ENCODE measurements at regions not wholly inside any gene's neighbourhood (a gene's known extent, or its start where the extent isn't known, plus 50 kb on each side); places are given as distances from the start of the nearest gene placed in this dataset.

DNA sequence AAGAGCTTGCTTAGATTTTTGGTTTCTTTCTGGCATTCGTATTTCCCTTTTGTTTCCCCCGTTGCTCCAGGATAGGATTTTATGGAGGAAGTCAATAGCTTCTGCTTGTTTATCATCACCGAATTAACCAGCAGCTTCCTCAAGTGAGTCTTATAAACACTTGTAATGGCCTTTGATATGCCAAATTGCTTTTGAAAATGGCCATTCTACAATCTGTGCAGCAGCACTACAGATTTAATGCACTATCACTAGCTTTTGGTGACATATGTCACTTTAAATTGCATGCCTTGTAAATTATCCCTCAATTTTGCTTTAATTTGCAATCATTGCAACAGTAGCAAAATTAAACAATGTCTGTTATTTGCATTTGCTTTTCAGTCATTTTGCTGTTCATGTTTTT, 774.7 kb downstream of the METTL4 start:
- POLR2A ChIA-PET, result no interaction called here
- Mint-ChIP-seq H3K36me3 (ENCODE audit: insufficient read depth, unreplicated experiment) (no peaks in the 10 kb centered on the region), H3K9me3 (ENCODE audit: unreplicated experiment) (no peaks in the 10 kb centered on the region), H3K4me3 (ENCODE audit: unreplicated experiment) (no peak overlapping the region), H3K27me3 (ENCODE audit: insufficient read depth, unreplicated experiment) (peaks cover 6% of the 10 kb centered on the region), H3K27ac (ENCODE audit: unreplicated experiment) (no peak overlapping the region), H3K4me1 (ENCODE audit: low read depth, unreplicated experiment) (no peaks in the 10 kb centered on the region)
- Histone ChIP-seq H3K4me1 (no peaks in the 10 kb centered on the region), H3K4me3 (ENCODE audit: low read depth, low read length) (no peak overlapping the region), H3K9me3 (no peaks in the 10 kb centered on the region), H3K36me3 (ENCODE audit: control insufficient read depth, insufficient read depth, low read length) (no peaks in the 10 kb centered on the region), H3K27me3 (replicated peaks; ENCODE audit: control insufficient read depth, insufficient read depth, low read length) (no peaks in the 10 kb centered on the region; the same call in 1 of the 2 replicates)
- no peak for DNase-seq
- CTCF ChIA-PET, result no interaction called here
- intact Hi-C loops (cut with micrococcal nuclease; ENCODE audit: unreplicated experiment), result no loop called here
- BruUV-seq (replicated peaks), result no TSS peak
- TF ChIP-seq, protein P1, sequence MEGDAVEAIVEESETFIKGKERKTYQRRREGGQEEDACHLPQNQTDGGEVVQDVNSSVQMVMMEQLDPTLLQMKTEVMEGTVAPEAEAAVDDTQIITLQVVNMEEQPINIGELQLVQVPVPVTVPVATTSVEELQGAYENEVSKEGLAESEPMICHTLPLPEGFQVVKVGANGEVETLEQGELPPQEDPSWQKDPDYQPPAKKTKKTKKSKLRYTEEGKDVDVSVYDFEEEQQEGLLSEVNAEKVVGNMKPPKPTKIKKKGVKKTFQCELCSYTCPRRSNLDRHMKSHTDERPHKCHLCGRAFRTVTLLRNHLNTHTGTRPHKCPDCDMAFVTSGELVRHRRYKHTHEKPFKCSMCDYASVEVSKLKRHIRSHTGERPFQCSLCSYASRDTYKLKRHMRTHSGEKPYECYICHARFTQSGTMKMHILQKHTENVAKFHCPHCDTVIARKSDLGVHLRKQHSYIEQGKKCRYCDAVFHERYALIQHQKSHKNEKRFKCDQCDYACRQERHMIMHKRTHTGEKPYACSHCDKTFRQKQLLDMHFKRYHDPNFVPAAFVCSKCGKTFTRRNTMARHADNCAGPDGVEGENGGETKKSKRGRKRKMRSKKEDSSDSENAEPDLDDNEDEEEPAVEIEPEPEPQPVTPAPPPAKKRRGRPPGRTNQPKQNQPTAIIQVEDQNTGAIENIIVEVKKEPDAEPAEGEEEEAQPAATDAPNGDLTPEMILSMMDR (IDR thresholded peaks at IDR 0.05; ENCODE audit: insufficient read depth in 1 of 2, low read depth in 1 of 2, low read length in 1 of 2, severe bottlenecking in 1 of 2, unreplicated experiment in 1 of 2), result no peak

GRCh38 chr18:1797235-1797634, 774.1 kb downstream of the METTL4 start:
- intact Hi-C loops (cut with micrococcal nuclease; ENCODE audit: unreplicated experiment), result no loop called here
- Histone ChIP-seq H3K9me3 (no peaks in the 10 kb centered on the region), H3K4me1 (no peaks in the 10 kb centered on the region), H3K36me3 (ENCODE audit: control insufficient read depth, insufficient read depth, low read length) (no peaks in the 10 kb centered on the region), H3K4me3 (ENCODE audit: low read depth, low read length) (no peak overlapping the region), H3K27me3 (replicated peaks; ENCODE audit: control insufficient read depth, insufficient read depth, low read length) (no peaks in the 10 kb centered on the region; the same call in 1 of the 2 replicates)
- POLR2A ChIA-PET, result no interaction called here
- no TSS peak for BruUV-seq (replicated peaks)
- Mint-ChIP-seq H3K9me3 (ENCODE audit: unreplicated experiment) (no peaks in the 10 kb centered on the region), H3K4me1 (ENCODE audit: low read depth, unreplicated experiment) (no peaks in the 10 kb centered on the region), H3K36me3 (ENCODE audit: insufficient read depth, unreplicated experiment) (no peaks in the 10 kb centered on the region), H3K27ac (ENCODE audit: unreplicated experiment) (no peak overlapping the region), H3K27me3 (ENCODE audit: insufficient read depth, unreplicated experiment) (peaks cover 6% of the 10 kb centered on the region), H3K4me3 (ENCODE audit: unreplicated experiment) (no peak overlapping the region)
- DNase-seq, result no peak
- CTCF ChIA-PET, result no interaction called here
- TF ChIP-seq, protein P1 (IDR thresholded peaks at IDR 0.05; ENCODE audit: insufficient read depth in 1 of 2, low read depth in 1 of 2, low read length in 1 of 2, severe bottlenecking in 1 of 2, unreplicated experiment in 1 of 2), result no peak

GRCh38 chr18:1805521-1805920, 765.8 kb downstream of the METTL4 start:
- no peaks in the 10 kb centered on the region for H3K36me3 ChIP-seq (ENCODE audit: control insufficient read depth, insufficient read depth, low read length)
- Mint-ChIP-seq H3K4me3 (ENCODE audit: unreplicated experiment) (no peak overlapping the region), H3K36me3 (ENCODE audit: insufficient read depth, unreplicated experiment) (no peaks in the 10 kb centered on the region), H3K27ac (ENCODE audit: unreplicated experiment) (no peak overlapping the region), H3K9me3 (ENCODE audit: unreplicated experiment) (no peaks in the 10 kb centered on the region), H3K27me3 (ENCODE audit: insufficient read depth, unreplicated experiment) (peaks cover 3% of the 10 kb centered on the region), H3K4me1 (ENCODE audit: low read depth, unreplicated experiment) (no peaks in the 10 kb centered on the region)
- no peaks in the 10 kb centered on the region for H3K4me1 ChIP-seq
- POLR2A ChIA-PET, result no interaction called here
- intact Hi-C loops (cut with micrococcal nuclease; ENCODE audit: unreplicated experiment), result no loop called here
- CTCF ChIA-PET, result no interaction called here
- H3K4me3 ChIP-seq (ENCODE audit: low read depth, low read length), result no peak overlapping the region
- no peaks in the 10 kb centered on the region for H3K27me3 ChIP-seq (replicated peaks; ENCODE audit: control insufficient read depth, insufficient read depth, low read length)
- no peak for DNase-seq
- TF ChIP-seq, protein P1 (IDR thresholded peaks at IDR 0.05; ENCODE audit: insufficient read depth in 1 of 2, low read depth in 1 of 2, low read length in 1 of 2, severe bottlenecking in 1 of 2, unreplicated experiment in 1 of 2), result no peak
- no peaks in the 10 kb centered on the region for H3K9me3 ChIP-seq
- BruUV-seq (replicated peaks), result no TSS peak

All from Caco-2 (cell line).